MM.1S (cell line): ENCODE measurements at regions not wholly inside any gene's neighbourhood (a gene's known extent, or its start where the extent isn't known, plus 50 kb on each side); places are given as distances from the start of the nearest gene placed in this dataset.

Source experiments
- DNase-seq: peaks from one replicate; pipeline ENCODE4 v3.0.0-alpha.2; 2015
- H2AFZ ChIP-seq: fragments of 300-600 bp; sonication (generic); 2 replicates; pipeline ENCODE4 v1.6.0; 2016; ENCODE audit warnings: antibody characterized with exemption, low read length
- H3F3A ChIP-seq: fragments of 300-600 bp; sonication (generic); 2 replicates; pipeline ENCODE4 v1.6.1; 2016; ENCODE audit warnings: mild to moderate bottlenecking, antibody characterized with exemption, low read length, moderate library complexity, mixed read lengths; ENCODE audit not compliant: insufficient read depth
- H3K27ac ChIP-seq: fragments of 300-600 bp; sonication (generic); 2 replicates; pipeline ENCODE4 v1.5.1; 2016; ENCODE audit warnings: mild to moderate bottlenecking, low read length
- H3K27me3 ChIP-seq: fragments of 300-600 bp; sonication (generic); replicated peaks from 2 replicates; pipeline ENCODE4 v1.6.0; 2016; ENCODE audit warnings: low read length; ENCODE audit not compliant: insufficient read depth
- H3K36me3 ChIP-seq: fragments of 300-600 bp; sonication (generic); replicated peaks from 2 replicates; pipeline ENCODE4 v1.6.1; 2016; ENCODE audit warnings: mild to moderate bottlenecking, low read length, mixed read lengths; ENCODE audit not compliant: insufficient read depth
- H3K4me1 ChIP-seq: fragments of 300-600 bp; sonication (generic); 2 replicates; pipeline ENCODE4 v1.6.1; 2016; ENCODE audit warnings: low read length, mixed read lengths
- H3K4me2 ChIP-seq: fragments of 300-600 bp; sonication (generic); 2 replicates; pipeline ENCODE4 v1.6.0; 2016; ENCODE audit warnings: low read depth, low read length
- H3K4me3 ChIP-seq: fragments of 300-600 bp; sonication (generic); 2 replicates; pipeline ENCODE4 v1.5.1; 2016; ENCODE audit warnings: low read length, mixed read lengths
- H3K79me2 ChIP-seq: fragments of 300-600 bp; sonication (generic); 2 replicates; pipeline ENCODE4 v1.6.1; 2016; ENCODE audit warnings: mixed run types, low read length, mixed read lengths
- H3K9ac ChIP-seq: fragments of 300-600 bp; sonication (generic); 2 replicates; pipeline ENCODE4 v1.6.1; 2016; ENCODE audit warnings: low read length, mixed read lengths
- H3K9me2 ChIP-seq: fragments of 300-600 bp; sonication (generic); replicated peaks from 2 replicates; pipeline ENCODE4 v1.6.1; 2016; ENCODE audit warnings: mild to moderate bottlenecking, low read length, mixed read lengths; ENCODE audit not compliant: insufficient read depth
- H3K9me3 ChIP-seq: fragments of 300-600 bp; sonication (generic); replicated peaks from 2 replicates; pipeline ENCODE4 v1.6.1; 2016; ENCODE audit warnings: mild to moderate bottlenecking, low read length, mixed read lengths; ENCODE audit not compliant: insufficient read depth
- H4K20me1 ChIP-seq: fragments of 300-600 bp; sonication (generic); 2 replicates; pipeline ENCODE4 v1.6.1; 2016; ENCODE audit warnings: mild to moderate bottlenecking, low read length, moderate library complexity, mixed read lengths; ENCODE audit not compliant: insufficient read depth
- CTCF ChIP-seq: fragments of 300-600 bp; sonication (generic); IDR thresholded peaks from 2 replicates; pipeline ENCODE4 v1.5.1; 2016; ENCODE audit warnings: antibody characterized with exemption, low read length, mixed read lengths
- EZH2 ChIP-seq: fragments of 300-600 bp; sonication (generic); optimal IDR thresholded peaks from 2 replicates; pipeline ENCODE3; 2017; ENCODE audit warnings: low read depth, mild to moderate bottlenecking, antibody characterized with exemption, low read length, mixed read lengths
- EZH2phosphoT487 ChIP-seq: fragments of 300-600 bp; sonication (generic); IDR thresholded peaks from 2 replicates; pipeline ENCODE4 v1.6.1; 2018; ENCODE audit warnings: antibody characterized with exemption, low read length

DNA sequence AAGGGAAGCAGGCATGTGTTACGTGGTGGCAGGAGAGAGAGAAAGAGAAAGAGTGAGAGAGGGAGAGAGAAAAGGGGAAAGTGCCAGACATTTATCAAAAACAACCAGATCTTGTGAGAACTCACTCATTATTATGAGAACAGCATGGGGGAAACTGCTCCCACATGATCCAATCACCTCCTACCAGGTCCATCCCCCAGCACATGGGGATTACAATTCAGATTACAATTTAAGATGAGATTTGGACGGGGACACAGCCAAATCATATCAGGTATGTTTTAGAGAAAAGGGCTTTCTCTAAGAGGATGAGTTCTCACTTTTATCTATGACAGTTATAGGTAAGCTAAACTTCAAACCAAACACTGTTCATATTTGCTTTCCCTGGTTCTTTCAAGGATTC, 597.3 kb upstream of the PIK3C3 start:
- Histone ChIP-seq H2AFZ (no peak overlapping the region), H3K9me3 (no peaks in the 10 kb centered on the region), H3K4me1 (no peaks in the 10 kb centered on the region), H3K4me2 (no peak overlapping the region), H4K20me1 (no peaks in the 10 kb centered on the region), H3K79me2 (no peaks in the 10 kb centered on the region), H3K9me2 (no peaks in the 10 kb centered on the region), H3K27ac (no peak overlapping the region), H3K36me3 (no peaks in the 10 kb centered on the region), H3K27me3 (no peaks in the 10 kb centered on the region), H3K9ac (no peak overlapping the region), H3K4me3 (no peak overlapping the region), H3F3A (no peaks in the 10 kb centered on the region)
- TF ChIP-seq CTCF: no peak
- DNase-seq: no peak

DNA sequence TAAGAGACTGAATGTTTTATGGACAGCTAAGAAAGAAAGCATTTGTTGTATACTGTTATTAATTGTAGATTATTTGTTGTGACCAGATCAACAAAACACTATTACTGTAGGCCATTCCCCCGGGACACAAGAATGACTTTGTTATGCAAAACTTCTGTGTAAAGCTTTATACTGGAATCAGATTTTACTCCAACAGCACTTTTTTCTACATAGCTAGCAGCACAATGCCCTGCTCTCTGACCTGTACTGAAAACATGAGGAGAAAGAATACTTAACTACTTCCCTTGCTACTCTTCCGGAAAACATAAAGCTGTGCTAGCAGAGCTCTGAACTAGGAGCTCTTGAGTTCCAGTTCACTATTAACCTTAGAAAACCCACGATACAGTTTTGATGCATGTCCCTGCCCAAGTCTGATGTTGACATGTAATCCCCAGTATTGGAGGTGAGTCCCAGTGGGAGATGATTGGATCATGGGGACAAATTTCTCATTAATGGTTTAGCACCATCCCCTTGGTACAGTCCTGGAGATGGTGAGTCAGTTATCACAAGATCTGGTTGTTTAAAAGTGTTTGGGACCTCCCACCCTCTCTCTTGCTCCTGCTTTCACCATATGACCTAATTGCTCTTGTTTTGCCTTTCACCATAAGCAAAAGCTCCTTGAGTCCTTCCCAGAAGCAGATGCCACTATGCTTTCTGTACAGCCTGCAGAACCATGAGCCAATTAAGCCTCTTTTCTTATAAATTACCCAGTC, 601.1 kb upstream of the PIK3C3 start:
- Histone ChIP-seq H3K9me2 (no peaks in the 10 kb centered on the region), H3K79me2 (no peaks in the 10 kb centered on the region), H2AFZ (no peak overlapping the region), H3K9ac (no peak overlapping the region), H3K27ac (no peak overlapping the region), H3K9me3 (no peaks in the 10 kb centered on the region), H4K20me1 (no peaks in the 10 kb centered on the region), H3K27me3 (no peaks in the 10 kb centered on the region), H3K4me2 (no peak overlapping the region), H3K4me1 (no peaks in the 10 kb centered on the region), H3F3A (no peaks in the 10 kb centered on the region), H3K4me3 (no peak overlapping the region), H3K36me3 (no peaks in the 10 kb centered on the region)
- DNase-seq: no peak
- TF ChIP-seq CTCF (no peak), EZH2phosphoT487 (no peak), EZH2 (no peak)

DNA sequence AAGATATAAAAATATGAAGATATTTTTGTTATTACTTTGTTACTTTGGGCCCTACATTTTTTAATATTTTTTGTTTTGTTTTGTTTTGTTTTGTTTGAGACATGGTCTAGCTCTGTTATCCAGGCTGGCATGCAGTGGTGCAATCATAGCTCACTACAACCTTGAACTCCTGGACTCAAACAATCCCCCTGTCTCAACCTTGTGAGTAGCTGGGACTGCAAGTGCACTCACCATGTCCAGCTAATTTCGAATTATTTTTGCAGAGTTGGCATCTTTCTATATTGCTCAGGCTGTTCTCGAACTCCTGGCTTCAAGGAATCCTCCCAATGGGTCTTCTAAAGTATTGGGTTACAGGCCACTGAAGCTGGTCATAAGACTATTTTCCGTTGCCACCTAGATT, 603.6 kb upstream of the PIK3C3 start:
- Histone ChIP-seq H3K4me3 (no peak overlapping the region), H3K4me2 (no peak overlapping the region), H3K9me2 (no peaks in the 10 kb centered on the region), H3K27ac (no peak overlapping the region), H3K4me1 (no peaks in the 10 kb centered on the region), H3K79me2 (no peaks in the 10 kb centered on the region), H3F3A (no peaks in the 10 kb centered on the region), H3K9me3 (no peaks in the 10 kb centered on the region), H2AFZ (no peak overlapping the region), H3K9ac (no peak overlapping the region), H3K36me3 (no peaks in the 10 kb centered on the region), H3K27me3 (no peaks in the 10 kb centered on the region), H4K20me1 (no peaks in the 10 kb centered on the region)
- no peak for TF ChIP-seq EZH2phosphoT487
- no peak for TF ChIP-seq EZH2
- no peak for TF ChIP-seq CTCF
- no peak for DNase-seq
